SK-N-MC (cell line): ENCODE measurements at regions not wholly inside any gene's neighbourhood (a gene's known extent, or its start where the extent isn't known, plus 50 kb on each side); places are given as distances from the start of the nearest gene placed in this dataset.
"Not testable (repeated sequence)": the region's sequence is repeated elsewhere in the genome, so short reads cannot be mapped to it uniquely, and the experiment has no call there.

Experiments used
- EZH2 ChIP-seq: fragments of 200-600 bp; sonication (generic); IDR thresholded peaks from one replicate; pipeline ENCODE4 v1.6.1; 2017; ENCODE audit warnings: antibody characterized with exemption
- POLR2AphosphoS5 ChIP-seq: IDR thresholded peaks from 2 replicates; pipeline ENCODE4 v1.6.1; 2012; ENCODE audit warnings: mild to moderate bottlenecking, low read depth, low read length, borderline replicate concordance

DNA sequence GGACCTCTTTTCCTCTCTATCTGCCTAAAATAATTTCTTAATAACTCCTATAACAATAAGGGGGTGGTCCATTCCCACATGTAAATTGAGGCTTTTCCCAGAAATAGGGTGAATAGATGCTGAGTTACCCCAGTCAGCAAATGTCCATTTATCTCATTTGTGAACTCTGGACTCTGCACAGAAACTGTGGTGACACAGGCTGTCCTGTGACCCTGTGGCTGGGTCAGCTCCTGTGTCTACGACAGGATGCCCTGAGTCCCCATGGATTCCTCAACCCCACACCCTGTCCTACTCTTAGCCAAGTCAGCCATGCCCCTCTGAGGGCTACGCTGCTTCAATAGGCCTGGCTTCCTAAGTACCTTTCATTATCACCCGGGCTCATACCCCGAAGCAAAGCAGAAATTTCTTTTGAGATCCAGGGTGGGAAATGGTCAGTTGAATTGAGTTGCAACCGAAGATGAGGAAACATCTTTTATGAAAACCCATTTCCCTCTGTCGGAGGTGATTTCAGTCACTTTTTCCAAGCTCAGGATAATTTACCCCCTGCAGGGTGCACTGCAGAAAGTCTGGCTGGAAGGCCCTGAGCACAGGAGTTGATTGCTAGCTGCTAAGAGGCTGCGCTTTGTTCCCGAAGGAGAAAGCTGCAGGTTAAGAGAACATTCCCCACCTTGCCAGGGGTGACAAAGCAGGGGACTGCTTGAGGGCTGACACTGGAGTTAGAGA, 89.5 kb upstream of the PRSS12 start:
- TF ChIP-seq POLR2AphosphoS5, EZH2: not testable (repeated sequence)
